CD14-positive monocyte (primary cell): ENCODE measurements at regions not wholly inside any gene's neighbourhood (a gene's known extent, or its start where the extent isn't known, plus 50 kb on each side); places are given as distances from the start of the nearest gene placed in this dataset.

Experiments used
- DNase-seq, 3 donors: peaks; one replicate each; pipeline ENCODE4 v3.0.0-alpha.2; 2011 to 2022
- H2AFZ ChIP-seq: 2 replicates; pipeline ENCODE4 v1.6.0; 2012; ENCODE audit warnings: mild to moderate bottlenecking, low read depth, low read length, inconsistent platforms; ENCODE audit not compliant: insufficient read depth, poor library complexity, severe bottlenecking
- H3K27ac ChIP-seq, 2 donors: 1 replicate in 1 of 2; 2 replicates in 1 of 2; pipeline ENCODE4 v1.5.1; 2012 to 2013; ENCODE audit warnings: low read length in 2 of 2, control low read depth in 1 of 2, inconsistent platforms in 1 of 2, low read depth in 1 of 2, mild to moderate bottlenecking in 1 of 2
- H3K27me3 ChIP-seq, 2 donors: one replicate each; pipeline versions ENCODE4 v1.6.0 to v1.6.1; 2011 to 2013; ENCODE audit warnings: low read length in 2 of 2; ENCODE audit not compliant: control insufficient read depth in 2 of 2, insufficient read depth in 2 of 2
- H3K36me3 ChIP-seq, 2 donors: replicated peaks in 1 of 2; 1 replicate in 1 of 2; 2 replicates in 1 of 2; pipeline versions ENCODE4 v1.5.1 to v1.6.1; 2012 to 2013; ENCODE audit warnings: low read length in 2 of 2, control low read depth in 1 of 2, inconsistent platforms in 1 of 2, mild to moderate bottlenecking in 1 of 2; ENCODE audit not compliant: insufficient read depth in 2 of 2, control insufficient read depth in 1 of 2
- H3K4me1 ChIP-seq, 2 donors: 1 replicate in 1 of 2; 2 replicates in 1 of 2; pipeline versions ENCODE4 v1.5.1 to v1.6.1; 2012 to 2013; ENCODE audit warnings: low read length in 2 of 2, control low read depth in 1 of 2, inconsistent platforms in 1 of 2, mild to moderate bottlenecking in 1 of 2, moderate library complexity in 1 of 2; ENCODE audit not compliant: insufficient read depth in 2 of 2, control insufficient read depth in 1 of 2
- H3K4me2 ChIP-seq: replicated peaks from 2 replicates; pipeline ENCODE3; 2012; ENCODE audit warnings: low read length, moderate library complexity, mild to moderate bottlenecking; ENCODE audit not compliant: poor library complexity, severe bottlenecking; ENCODE audit errors: extremely low read depth
- H3K4me3 ChIP-seq, 3 experiments: fragments of 200-600 bp in 1 of 3; sonication (generic) in 1 of 3; replicated peaks in 1 of 3; 1 replicate in 2 of 3; 2 replicates in 1 of 3; pipeline ENCODE4 v1.5.1; 2011 to 2013; ENCODE audit warnings: low read length in 3 of 3, mild to moderate bottlenecking in 3 of 3, control low read depth in 2 of 3, low read depth in 2 of 3, inconsistent platforms in 1 of 3, moderate library complexity in 1 of 3
- H3K79me2 ChIP-seq: 2 replicates; pipeline ENCODE4 v1.6.0; 2012; ENCODE audit warnings: mild to moderate bottlenecking, control low read depth, inconsistent platforms, low read length, moderate library complexity; ENCODE audit not compliant: insufficient read depth
- H3K9ac ChIP-seq: 2 replicates; pipeline ENCODE4 v1.6.0; 2017; ENCODE audit warnings: low read length, mild to moderate bottlenecking; ENCODE audit not compliant: insufficient read depth, poor library complexity, severe bottlenecking
- H3K9me3 ChIP-seq, 2 donors: replicated peaks in 1 of 2; 1 replicate in 1 of 2; 2 replicates in 1 of 2; pipeline versions ENCODE4 v1.5.1 to v1.6.1; 2012 to 2013; ENCODE audit warnings: low read length in 2 of 2, control low read depth in 1 of 2; ENCODE audit not compliant: control insufficient read depth in 1 of 2, insufficient read depth in 1 of 2
- H4K20me1 ChIP-seq: 2 replicates; pipeline ENCODE4 v1.6.0; 2012; ENCODE audit warnings: mild to moderate bottlenecking, low read length, control low read depth, moderate library complexity; ENCODE audit not compliant: insufficient read depth
- H3K27ac Mint-ChIP-seq, 7 donors: one replicate each; pipeline ENCODE4 v1.8.0; 2020; ENCODE audit warnings: mild to moderate bottlenecking in 7 of 7, mixed read lengths in 7 of 7, moderate library complexity in 6 of 7, inconsistent platforms in 2 of 7
- H3K27me3 Mint-ChIP-seq, 3 donors: one replicate each; pipeline ENCODE4 v1.8.0; 2021 to 2022; ENCODE audit warnings: low read depth in 3 of 3, mild to moderate bottlenecking in 3 of 3, mixed read lengths in 3 of 3, moderate library complexity in 3 of 3, inconsistent platforms in 1 of 3
- H3K36me3 Mint-ChIP-seq, 2 donors: one replicate each; pipeline ENCODE4 v1.8.0; 2020; ENCODE audit warnings: mixed read lengths in 2 of 2, inconsistent platforms in 1 of 2, mild to moderate bottlenecking in 1 of 2
- H3K4me1 Mint-ChIP-seq: one replicate; pipeline ENCODE4 v1.8.0; 2020; ENCODE audit warnings: mild to moderate bottlenecking, mixed read lengths
- H3K4me3 Mint-ChIP-seq, 2 donors: one replicate each; pipeline ENCODE4 v1.8.0; 2020; ENCODE audit warnings: mild to moderate bottlenecking in 2 of 2, mixed read lengths in 2 of 2, moderate library complexity in 1 of 2
- H3K9me3 Mint-ChIP-seq, 7 donors: one replicate each; pipeline ENCODE4 v1.8.0; 2020 to 2022; ENCODE audit warnings: mixed read lengths in 7 of 7, mild to moderate bottlenecking in 6 of 7, moderate library complexity in 6 of 7, inconsistent platforms in 2 of 7
- CTCF ChIP-seq: fragments of 200-600 bp; IDR thresholded peaks from one replicate; pipeline ENCODE4 v1.8.0; 2022; ENCODE audit warnings: antibody characterized with exemption, mild to moderate bottlenecking
- WGBS: methylation state at CpG from one replicate; pipeline ENCODE4 v1.1.5; 2013; ENCODE audit warnings: missing lambda C conversion rate; ENCODE audit not compliant: insufficient coverage; 5-methylcytosine and 5-hydroxymethylcytosine counted together
- intact Hi-C, 2 donors: fragments of 100-400 bp; cut with micrococcal nuclease; formaldehyde crosslinking; loops; one replicate each; pipeline versions ENCODE4 v1.15.0 to v1.15.1; 2023

- Histone ChIP-seq H3K79me2 (no peaks in the 10 kb centered on the region), H3K9me3 (no peaks in the 10 kb centered on the region), H3K27ac (no peak overlapping the region), H3K36me3 (no peaks in the 10 kb centered on the region), H3K4me1 (peaks cover 21 to 29% of the 10 kb centered on the region in 2 donors), H4K20me1 (no peaks in the 10 kb centered on the region), H3K9ac (no peak overlapping the region), H3K4me2 (no peak overlapping the region), H3K4me3 (no peak overlapping the region), H3K27me3 (no peaks in the 10 kb centered on the region), H2AFZ (no peak overlapping the region)
- Mint-ChIP-seq H3K4me3 (no peak overlapping the region), H3K27me3 (peaks cover 0 to 6% (median 0%) of the 10 kb centered on the region in 3 donors), H3K9me3 (peaks cover 0 to 2% (median 0%) of the 10 kb centered on the region in 7 donors), H3K27ac (peak overlapping the region in 1 of 7 donors; percentile 16), H3K36me3 (no peaks in the 10 kb centered on the region), H3K4me1 (peaks cover 23% of the 10 kb centered on the region)
- intact Hi-C loops: no loop called here
- 79% methylated on average over 2 of the region's 8 CpGs for WGBS
- no peak for TF ChIP-seq CTCF
- peak in 1 of 3 donors; percentile 19 for DNase-seq
Observed at GRCh38 chr1:54460861-54461387, 54.7 kb upstream of the SSBP3 start.

GRCh38 chr1:54460351-54460750 lies 54.2 kb upstream of the SSBP3 start:
- H3K9ac ChIP-seq: no peak overlapping the region
- no peak overlapping the region for H3K27ac ChIP-seq
- no peak overlapping the region for H3K4me3 ChIP-seq
- intact Hi-C loops: no loop called here
- H4K20me1 ChIP-seq: no peaks in the 10 kb centered on the region
- H3K9me3 ChIP-seq: no peaks in the 10 kb centered on the region
- no peaks in the 10 kb centered on the region for H3K36me3 ChIP-seq
- H2AFZ ChIP-seq: no peak overlapping the region
- no peak overlapping the region for H3K4me2 ChIP-seq
- no peak for TF ChIP-seq CTCF
- 100% methylated on average over 2 of the region's 2 CpGs for WGBS
- peaks cover 21 to 25% of the 10 kb centered on the region in 2 donors for H3K4me1 ChIP-seq
- Mint-ChIP-seq H3K36me3 (no peaks in the 10 kb centered on the region), H3K4me3 (no peak overlapping the region), H3K27ac (no peak overlapping the region), H3K4me1 (peaks cover 20% of the 10 kb centered on the region), H3K27me3 (peaks cover 0 to 8% (median 0%) of the 10 kb centered on the region in 3 donors), H3K9me3 (peaks cover 0 to 2% (median 0%) of the 10 kb centered on the region in 7 donors)
- DNase-seq: no peak
- no peaks in the 10 kb centered on the region for H3K27me3 ChIP-seq
- no peaks in the 10 kb centered on the region for H3K79me2 ChIP-seq
